Smooth muscle cell (in vitro differentiated cells): ENCODE measurements at regions not wholly inside any gene's neighbourhood (a gene's known extent, or its start where the extent isn't known, plus 50 kb on each side); places are given as distances from the start of the nearest gene placed in this dataset.

Experiments used
- DNase-seq: peaks from one replicate; lab custom pipeline; 2025; ENCODE audit not compliant: unreplicated experiment; lab: John Stamatoyannopoulos, UW
- H2AFZ ChIP-seq: fragments of 200-600 bp; sonication (generic); 2 replicates; pipeline ENCODE4 v1.6.0; 2016; ENCODE audit warnings: antibody characterized with exemption, low read depth, mild to moderate bottlenecking
- H3F3A ChIP-seq: fragments of 200-600 bp; sonication (generic); 2 replicates; pipeline ENCODE4 v1.6.0; 2017; ENCODE audit warnings: antibody characterized with exemption, low read depth
- H3K27ac ChIP-seq: fragments of 200-600 bp; sonication (generic); 2 replicates; pipeline ENCODE4 v1.5.1; 2016; ENCODE audit warnings: low read depth, mild to moderate bottlenecking
- H3K27me3 ChIP-seq: fragments of 200-600 bp; sonication (generic); 2 replicates; pipeline ENCODE4 v1.6.1; 2016; ENCODE audit warnings: low read depth, mild to moderate bottlenecking
- H3K36me3 ChIP-seq: fragments of 200-600 bp; sonication (generic); 2 replicates; pipeline ENCODE4 v1.5.1; 2016; ENCODE audit warnings: low read depth
- H3K4me1 ChIP-seq: fragments of 200-600 bp; sonication (generic); 2 replicates; pipeline ENCODE4 v1.5.1; 2016; ENCODE audit warnings: low read depth
- H3K4me2 ChIP-seq: fragments of 200-600 bp; sonication (generic); 2 replicates; pipeline ENCODE4 v1.6.0; 2016; ENCODE audit warnings: mild to moderate bottlenecking
- H3K4me3 ChIP-seq: fragments of 200-600 bp; sonication (generic); 2 replicates; pipeline ENCODE4 v1.5.1; 2016; ENCODE audit warnings: mild to moderate bottlenecking
- H3K79me2 ChIP-seq: fragments of 200-600 bp; sonication (generic); 2 replicates; pipeline ENCODE4 v1.6.0; 2016; ENCODE audit warnings: low read depth, mild to moderate bottlenecking
- H3K9ac ChIP-seq: fragments of 200-600 bp; sonication (generic); 2 replicates; pipeline ENCODE4 v1.6.0; 2016; ENCODE audit warnings: low read depth
- H3K9me3 ChIP-seq: fragments of 200-600 bp; sonication (generic); replicated peaks from 2 replicates; pipeline ENCODE4 v1.5.1; 2016; ENCODE audit warnings: low read depth
- H4K20me1 ChIP-seq: fragments of 200-600 bp; sonication (generic); 2 replicates; pipeline ENCODE4 v1.6.0; 2016; ENCODE audit warnings: low read depth
- WGBS: methylation state at CpG from one replicate; pipeline ENCODE4 v1.1.7; 2016; ENCODE audit warnings: low lambda C conversion rate; 5-methylcytosine and 5-hydroxymethylcytosine counted together
- TF ChIP-seq, protein P1 (sequence below): fragments of 200-600 bp; sonication (generic); IDR thresholded peaks from 2 replicates; pipeline ENCODE4 v1.5.1; 2017; ENCODE audit warnings: borderline replicate concordance, mild to moderate bottlenecking, antibody characterized with exemption; ENCODE audit not compliant: insufficient read depth, poor library complexity, severe bottlenecking

DNA sequence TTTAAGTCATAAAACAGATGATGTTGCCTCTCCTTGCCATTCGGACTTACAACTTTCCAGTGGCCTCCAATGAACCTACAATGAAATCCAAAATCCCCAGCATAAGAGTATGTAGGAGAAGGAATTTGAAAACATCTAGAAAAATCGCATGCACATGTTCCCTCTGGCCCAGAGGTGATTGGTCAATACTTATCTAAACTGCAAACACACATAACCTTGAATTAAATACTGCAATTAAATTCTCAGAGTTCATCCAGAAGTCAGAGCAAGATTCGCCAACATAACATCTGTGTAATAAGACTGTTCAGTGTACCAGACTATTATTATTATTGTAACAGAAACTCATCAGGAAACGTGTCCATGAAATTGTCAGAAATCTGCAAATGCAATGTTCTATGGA is 82.2 kb upstream of the USP29 start:
- Histone ChIP-seq H3K9ac (no peak overlapping the region), H3K36me3 (no peaks in the 10 kb centered on the region), H3K4me3 (no peak overlapping the region), H3K27me3 (no peaks in the 10 kb centered on the region), H3K4me2 (no peak overlapping the region), H4K20me1 (no peaks in the 10 kb centered on the region), H2AFZ (no peak overlapping the region), H3K9me3 (peaks cover 3% of the 10 kb centered on the region), H3F3A (no peaks in the 10 kb centered on the region), H3K4me1 (no peaks in the 10 kb centered on the region), H3K27ac (no peak overlapping the region), H3K79me2 (no peaks in the 10 kb centered on the region)
- TF ChIP-seq, protein P1, sequence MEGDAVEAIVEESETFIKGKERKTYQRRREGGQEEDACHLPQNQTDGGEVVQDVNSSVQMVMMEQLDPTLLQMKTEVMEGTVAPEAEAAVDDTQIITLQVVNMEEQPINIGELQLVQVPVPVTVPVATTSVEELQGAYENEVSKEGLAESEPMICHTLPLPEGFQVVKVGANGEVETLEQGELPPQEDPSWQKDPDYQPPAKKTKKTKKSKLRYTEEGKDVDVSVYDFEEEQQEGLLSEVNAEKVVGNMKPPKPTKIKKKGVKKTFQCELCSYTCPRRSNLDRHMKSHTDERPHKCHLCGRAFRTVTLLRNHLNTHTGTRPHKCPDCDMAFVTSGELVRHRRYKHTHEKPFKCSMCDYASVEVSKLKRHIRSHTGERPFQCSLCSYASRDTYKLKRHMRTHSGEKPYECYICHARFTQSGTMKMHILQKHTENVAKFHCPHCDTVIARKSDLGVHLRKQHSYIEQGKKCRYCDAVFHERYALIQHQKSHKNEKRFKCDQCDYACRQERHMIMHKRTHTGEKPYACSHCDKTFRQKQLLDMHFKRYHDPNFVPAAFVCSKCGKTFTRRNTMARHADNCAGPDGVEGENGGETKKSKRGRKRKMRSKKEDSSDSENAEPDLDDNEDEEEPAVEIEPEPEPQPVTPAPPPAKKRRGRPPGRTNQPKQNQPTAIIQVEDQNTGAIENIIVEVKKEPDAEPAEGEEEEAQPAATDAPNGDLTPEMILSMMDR: no peak
- DNase-seq: no peak
- 42% methylated on average over 4 of the region's 4 CpGs for WGBS

DNA sequence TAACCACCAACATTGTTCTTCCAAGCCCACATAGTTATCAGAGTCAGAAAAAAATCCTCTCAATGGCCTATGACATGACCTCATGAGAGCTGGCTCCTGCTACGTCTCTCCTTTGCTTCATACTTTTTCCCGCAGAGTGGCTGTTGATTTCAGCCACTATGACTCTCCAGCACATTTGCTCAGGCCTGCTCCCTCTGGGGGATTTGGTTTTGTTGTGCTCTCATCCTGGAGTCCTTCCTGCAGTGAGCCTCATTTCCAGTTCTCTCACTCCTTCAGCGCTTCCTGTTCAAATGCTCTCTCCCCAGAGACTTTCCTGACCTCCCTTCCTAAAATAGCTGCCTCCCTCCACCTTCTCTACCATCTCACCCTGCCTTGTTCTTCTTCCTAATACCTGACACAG is 72.0 kb upstream of the USP29 start:
- no peak overlapping the region for H3K27ac ChIP-seq
- H4K20me1 ChIP-seq: no peaks in the 10 kb centered on the region
- no peak for DNase-seq
- H3K9ac ChIP-seq: no peak overlapping the region
- 79% methylated on average over 3 of the region's 3 CpGs for WGBS
- H3K4me1 ChIP-seq: no peaks in the 10 kb centered on the region
- H3K36me3 ChIP-seq: no peaks in the 10 kb centered on the region
- no peaks in the 10 kb centered on the region for H3F3A ChIP-seq
- no peaks in the 10 kb centered on the region for H3K79me2 ChIP-seq
- H3K9me3 ChIP-seq: peaks cover 3% of the 10 kb centered on the region
- no peaks in the 10 kb centered on the region for H3K27me3 ChIP-seq
- no peak overlapping the region for H3K4me3 ChIP-seq
- H3K4me2 ChIP-seq: no peak overlapping the region
- TF ChIP-seq, protein P1: no peak
- no peak overlapping the region for H2AFZ ChIP-seq

DNA sequence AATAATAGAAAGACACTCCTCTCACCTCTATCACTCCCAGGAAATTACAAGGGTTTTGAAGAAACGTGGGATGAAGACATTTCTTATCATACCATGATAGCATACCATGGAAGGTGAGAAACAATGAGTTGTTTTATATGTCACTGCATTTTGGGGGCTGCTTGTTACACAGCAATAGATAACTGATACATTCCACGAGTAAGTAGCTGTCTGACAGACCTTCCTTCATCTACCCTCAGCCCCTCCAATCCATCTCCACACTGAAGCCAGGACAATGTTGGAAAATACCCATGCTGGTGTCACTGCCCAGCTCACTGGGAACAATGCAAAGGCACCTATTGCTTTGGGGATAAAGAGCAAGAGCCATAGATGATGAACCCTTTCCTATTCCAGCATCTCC is 68.9 kb upstream of the USP29 start:
- Histone ChIP-seq H3K27ac (no peak overlapping the region), H3K9me3 (peaks cover 3% of the 10 kb centered on the region), H3F3A (no peaks in the 10 kb centered on the region), H3K36me3 (no peaks in the 10 kb centered on the region), H4K20me1 (no peaks in the 10 kb centered on the region), H3K9ac (no peak overlapping the region), H3K4me1 (no peaks in the 10 kb centered on the region), H3K4me2 (no peak overlapping the region), H3K4me3 (no peak overlapping the region), H3K27me3 (no peaks in the 10 kb centered on the region), H3K79me2 (no peaks in the 10 kb centered on the region), H2AFZ (no peak overlapping the region)
- TF ChIP-seq, protein P1: no peak
- DNase-seq: no peak
- 46% methylated on average over 2 of the region's 2 CpGs for WGBS

DNA sequence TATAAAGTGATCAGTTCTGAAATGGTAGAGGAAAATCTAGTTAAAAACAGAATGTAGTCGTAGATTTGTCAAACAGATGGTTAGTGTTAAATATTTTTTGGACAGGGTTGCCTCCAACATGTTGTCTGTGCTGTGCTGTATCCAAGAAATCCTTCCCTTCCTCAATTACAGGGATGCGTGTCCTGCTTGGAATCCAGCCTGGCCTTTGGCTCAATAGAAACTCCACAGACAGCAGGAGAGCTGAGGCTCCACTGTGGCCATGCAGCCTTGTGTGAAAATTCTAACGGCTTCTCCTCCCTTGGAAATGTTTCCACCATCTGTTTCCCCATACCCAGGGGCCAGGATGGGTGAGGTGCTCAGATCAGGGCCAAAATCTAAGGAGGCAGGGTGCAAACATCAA is 67.7 kb upstream of the USP29 start:
- no peak overlapping the region for H3K9ac ChIP-seq
- H2AFZ ChIP-seq: no peak overlapping the region
- WGBS: 44% methylated on average over 3 of the region's 3 CpGs
- no peak overlapping the region for H3K27ac ChIP-seq
- H3K36me3 ChIP-seq: no peaks in the 10 kb centered on the region
- no peaks in the 10 kb centered on the region for H3K4me1 ChIP-seq
- H3K79me2 ChIP-seq: no peaks in the 10 kb centered on the region
- H3K4me3 ChIP-seq: no peak overlapping the region
- no peaks in the 10 kb centered on the region for H3K9me3 ChIP-seq
- DNase-seq: no peak
- TF ChIP-seq, protein P1: no peak
- no peaks in the 10 kb centered on the region for H3F3A ChIP-seq
- H4K20me1 ChIP-seq: no peaks in the 10 kb centered on the region
- H3K4me2 ChIP-seq: no peak overlapping the region
- no peaks in the 10 kb centered on the region for H3K27me3 ChIP-seq
